H1 (cell line): ENCODE measurements at regions not wholly inside any gene's neighbourhood (a gene's known extent, or its start where the extent isn't known, plus 50 kb on each side); places are given as distances from the start of the nearest gene placed in this dataset.

Experiments used
- CTCF ChIA-PET: fragments of 300-600 bp; sonication (Branson Sonifier 250); formaldehyde crosslinking; loops from one replicate; lab custom pipeline; 2021; ENCODE audit not compliant: partially characterized antibody; lab: Charles Lee
- POLR2A ChIA-PET: fragments of 300-600 bp; sonication (Branson Sonifier 250); formaldehyde crosslinking; loops from one replicate; lab custom pipeline; 2021; ENCODE audit warnings: inconsistent platforms; ENCODE audit not compliant: partially characterized antibody; lab: Charles Lee
- DNase-seq, 2 experiments: peaks; one replicate each; pipeline versions ENCODE4 v3.0.0 to v3.0.0-alpha.2; 2010 to 2022; ENCODE audit warnings: low spot score in 2 of 2, low read depth in 1 of 2, mixed read lengths in 1 of 2
- FAIRE-seq: peaks from 2 replicates; lab custom pipeline; 2011; peaks lifted over from hg19 to GRCh38; lab: Jason Lieb, UNC
- H2AFZ ChIP-seq: 2 replicates; pipeline ENCODE4 v1.8.1; 2012; ENCODE audit warnings: low read length, inconsistent platforms
- H2AK5ac ChIP-seq: 2 replicates; pipeline ENCODE4 v1.6.1; 2013; ENCODE audit warnings: low read depth, low read length
- H2BK120ac ChIP-seq: replicated peaks from 2 replicates; pipeline ENCODE3; 2013; ENCODE audit warnings: low read depth, low read length, inconsistent platforms
- H2BK12ac ChIP-seq: 2 replicates; pipeline ENCODE4 v1.6.1; 2013; ENCODE audit warnings: low read depth, low read length
- H2BK15ac ChIP-seq: 2 replicates; pipeline ENCODE4 v1.6.1; 2013; ENCODE audit warnings: low read length
- H2BK20ac ChIP-seq: 2 replicates; pipeline ENCODE4 v1.6.1; 2013; ENCODE audit warnings: low read length
- H2BK5ac ChIP-seq: 2 replicates; pipeline ENCODE4 v1.6.1; 2013; ENCODE audit warnings: low read depth, low read length
- H3K14ac ChIP-seq: 2 replicates; pipeline ENCODE4 v1.6.1; 2013; ENCODE audit warnings: inconsistent platforms; ENCODE audit not compliant: insufficient read length
- H3K18ac ChIP-seq: 2 replicates; pipeline ENCODE4 v1.6.1; 2013; ENCODE audit warnings: low read length; ENCODE audit errors: extremely low read depth
- H3K23ac ChIP-seq: 2 replicates; pipeline ENCODE4 v1.6.1; 2013; ENCODE audit warnings: inconsistent platforms; ENCODE audit not compliant: insufficient read length
- H3K23me2 ChIP-seq: 2 replicates; pipeline ENCODE4 v1.6.1; 2013; ENCODE audit warnings: low read depth, low read length
- H3K27ac ChIP-seq: 2 replicates; pipeline ENCODE4 v1.6.1; 2011; ENCODE audit warnings: low read depth, low read length, inconsistent platforms
- H3K27me3 ChIP-seq, 4 experiments: replicated peaks in 1 of 4; 1 replicate in 1 of 4; 2 replicates in 3 of 4; pipeline versions ENCODE4 v1.6.1 to v1.8.1; 2011 to 2013; ENCODE audit warnings: low read length in 3 of 4, mild to moderate bottlenecking in 3 of 4, inconsistent platforms in 2 of 4, mixed read lengths in 2 of 4, moderate library complexity in 1 of 4; ENCODE audit not compliant: control insufficient read depth in 3 of 4, insufficient read depth in 3 of 4; ENCODE audit errors: extremely low read depth in 1 of 4
- H3K36me3 ChIP-seq, 4 experiments: 2 replicates each; pipeline versions ENCODE4 v1.6.1 to v1.8.1; 2011 to 2013; ENCODE audit warnings: mild to moderate bottlenecking in 4 of 4, low read length in 3 of 4, moderate library complexity in 2 of 4, control low read depth in 1 of 4, inconsistent platforms in 1 of 4; ENCODE audit not compliant: insufficient read depth in 4 of 4, control insufficient read depth in 2 of 4
- H3K4ac ChIP-seq: replicated peaks from 2 replicates; pipeline ENCODE3; 2013; ENCODE audit warnings: low read length, low read depth, mixed read lengths, inconsistent platforms; ENCODE audit not compliant: insufficient read length
- H3K4me1 ChIP-seq, 4 experiments: replicated peaks in 1 of 4; 1 replicate in 1 of 4; 2 replicates in 3 of 4; pipeline versions ENCODE4 v1.6.1 to v1.8.1; 2011 to 2013; ENCODE audit warnings: low read length in 3 of 4, inconsistent platforms in 2 of 4, mixed read lengths in 1 of 4; ENCODE audit not compliant: insufficient read depth in 4 of 4, control insufficient read depth in 3 of 4
- H3K4me2 ChIP-seq, 2 experiments: 2 replicates each; pipeline versions ENCODE4 v1.6.1 to v1.8.1; 2011 to 2013; ENCODE audit warnings: low read depth in 2 of 2, low read length in 2 of 2, control low read depth in 1 of 2, inconsistent platforms in 1 of 2, mild to moderate bottlenecking in 1 of 2; ENCODE audit not compliant: insufficient read depth in 1 of 2
- H3K4me3 ChIP-seq, 4 experiments: fragments of 200-600, 300-600 bp in 1 of 4; sonication (generic), shearing (Covaris generic), sonication (Bioruptor Twin) in 1 of 4; 2 replicates each; pipeline versions ENCODE4 v1.5.1 to v1.8.1; 2011 to 2016; ENCODE audit warnings: low read length in 4 of 4, low read depth in 3 of 4, control low read depth in 2 of 4, inconsistent platforms in 2 of 4, mild to moderate bottlenecking in 2 of 4, mixed read lengths in 1 of 4, moderate library complexity in 1 of 4; ENCODE audit not compliant: insufficient read depth in 2 of 4; ENCODE audit errors: extremely low read depth in 1 of 4
- H3K56ac ChIP-seq: replicated peaks from 2 replicates; pipeline ENCODE3; 2013; ENCODE audit warnings: low read depth, mild to moderate bottlenecking, mixed read lengths, low read length, inconsistent platforms; ENCODE audit not compliant: insufficient read length
- H3K79me1 ChIP-seq: 2 replicates; pipeline ENCODE4 v1.6.1; 2013; ENCODE audit warnings: low read depth, low read length, control low read depth
- H3K79me2 ChIP-seq, 2 experiments: 2 replicates each; pipeline versions ENCODE4 v1.6.1 to v1.8.1; 2012 to 2013; ENCODE audit warnings: low read length in 2 of 2, mild to moderate bottlenecking in 2 of 2, inconsistent platforms in 1 of 2; ENCODE audit not compliant: insufficient read depth in 2 of 2, control insufficient read depth in 1 of 2
- H3K9ac ChIP-seq, 4 experiments: replicated peaks in 1 of 4; 1 replicate in 1 of 4; 2 replicates in 3 of 4; pipeline versions ENCODE4 v1.6.1 to v1.8.1; 2011 to 2013; ENCODE audit warnings: low read depth in 3 of 4, low read length in 3 of 4, control low read depth in 2 of 4, mild to moderate bottlenecking in 2 of 4, moderate library complexity in 2 of 4, inconsistent platforms in 1 of 4; ENCODE audit errors: extremely low read depth in 1 of 4
- H3K9me3 ChIP-seq, 2 experiments: 2 replicates each; pipeline versions ENCODE4 v1.6.1 to v1.8.1; 2012 to 2013; ENCODE audit warnings: mild to moderate bottlenecking in 2 of 2, moderate library complexity in 2 of 2, control low read depth in 1 of 2, inconsistent platforms in 1 of 2, low read depth in 1 of 2, low read length in 1 of 2, mixed read lengths in 1 of 2; ENCODE audit not compliant: insufficient read depth in 2 of 2
- H4K20me1 ChIP-seq, 2 experiments: replicated peaks in 1 of 2; 2 replicates each; pipeline versions ENCODE3 to v1.8.1; 2011 to 2013; ENCODE audit warnings: inconsistent platforms in 2 of 2, low read length in 2 of 2, mild to moderate bottlenecking in 1 of 2; ENCODE audit not compliant: insufficient read depth in 2 of 2, control insufficient read depth in 1 of 2
- H4K5ac ChIP-seq: 2 replicates; pipeline ENCODE4 v1.6.1; 2013; ENCODE audit warnings: low read length, low read depth, mixed read lengths, inconsistent platforms; ENCODE audit not compliant: insufficient read length
- H4K8ac ChIP-seq: 2 replicates; pipeline ENCODE4 v1.8.0; 2013; ENCODE audit warnings: mild to moderate bottlenecking, moderate library complexity, low read length, inconsistent platforms; ENCODE audit not compliant: insufficient read depth; ENCODE audit errors: extremely low read depth
- H4K91ac ChIP-seq: replicated peaks from 2 replicates; pipeline ENCODE3; 2013; ENCODE audit warnings: low read length, mixed read lengths, inconsistent platforms; ENCODE audit not compliant: insufficient read length
- SP1 ChIP-seq: IDR thresholded peaks from 2 replicates; pipeline ENCODE4 v1.6.1; 2011; ENCODE audit warnings: low read depth, low read length
- YY1 ChIP-seq: IDR thresholded peaks from 2 replicates; pipeline ENCODE4 v1.6.1; 2011; ENCODE audit warnings: low read depth, mild to moderate bottlenecking, low read length
- WGBS, 2 experiments: shearing (Covaris generic) in 1 of 2; methylation state at CpG; one replicate each; pipeline versions ENCODE4 v1.1.6 to v1.1.7; 2013 to 2015; ENCODE audit warnings: low lambda C conversion rate in 2 of 2, mixed read lengths in 2 of 2, inconsistent platforms in 1 of 2, low coverage in 1 of 2, missing lambda C conversion rate in 1 of 2; ENCODE audit not compliant: insufficient replicate concordance in 2 of 2, insufficient coverage in 1 of 2, insufficient read length in 1 of 2; ENCODE audit errors: extremely low coverage in 1 of 2, missing lambda C conversion rate in 1 of 2; 5-methylcytosine and 5-hydroxymethylcytosine counted together

GRCh38 chr5:134467231-134467630, 55.5 kb upstream of the CDKN2AIPNL start:
- no peak overlapping the region for H3K23ac ChIP-seq
- H3K27me3 ChIP-seq: no peaks in the 10 kb centered on the region
- no peak overlapping the region for H2AFZ ChIP-seq
- no peaks in the 10 kb centered on the region for H3K36me3 ChIP-seq
- no peak overlapping the region for H2AK5ac ChIP-seq
- POLR2A ChIA-PET: interaction anchor here (0.9 to 5.3 kb wide), 27 partner anchors 9 to 291 kb away, joined by 3 to 69 read pairs (median 6); partner anchors contain the start of genes CDKN2AIPNL, JADE2 and UBE2B
- H3K79me2 ChIP-seq: no peaks in the 10 kb centered on the region
- H3K18ac ChIP-seq: peak overlapping the region; percentile 86; the same call in 1 of the 2 replicates
- no peak for TF ChIP-seq SP1
- 0 out of 2 replicates have a peak, but pooled peaks have one; percentile 0 for TF ChIP-seq YY1
- DNase-seq: no peak
- no peak overlapping the region for H2BK120ac ChIP-seq
- H4K8ac ChIP-seq: no peak overlapping the region
- H2BK20ac ChIP-seq: no peak overlapping the region
- 0 out of 2 replicates have a peak overlapping the region, but pooled peaks have one; percentile 94 for H2BK12ac ChIP-seq
- H3K79me1 ChIP-seq: no peaks in the 10 kb centered on the region
- H3K9me3 ChIP-seq: no peaks in the 10 kb centered on the region
- H3K4me3 ChIP-seq: peak overlapping the region in 1 of 4 experiments; percentile 70; a peak in 4 of 8 replicates
- peaks cover 10% of the 10 kb centered on the region; the same call in 1 of the 2 replicates for H3K23me2 ChIP-seq
- no peak overlapping the region for H4K5ac ChIP-seq
- 84% methylated on average over 6 of the region's 6 CpGs; no CpG with 5 or more reads in 1 of the 2 experiments for WGBS, 2 experiments
- no peak overlapping the region for H3K56ac ChIP-seq
- peaks cover 2 to 19% (median 5%) of the 10 kb centered on the region in 4 experiments for H3K4me1 ChIP-seq
- no peak for FAIRE-seq
- H3K14ac ChIP-seq: no peak overlapping the region
- H4K20me1 ChIP-seq: no peaks in the 10 kb centered on the region
- no peak overlapping the region for H4K91ac ChIP-seq
- peak overlapping the region; percentile 61; the same call in 1 of the 2 replicates for H2BK15ac ChIP-seq
- H3K4me2 ChIP-seq: peak overlapping the region; percentile 90
- 0 out of 2 replicates have a peak overlapping the region, but pooled peaks have one; percentile 35 for H3K27ac ChIP-seq
- no peak overlapping the region for H3K9ac ChIP-seq
- no peak overlapping the region for H3K4ac ChIP-seq
- CTCF ChIA-PET: interaction anchor here (0.6 to 5.1 kb wide), 18 partner anchors 9 to 120 kb away, joined by 3 to 36 read pairs (median 8); partner anchors contain the start of genes CDKN2AIPNL and JADE2
- peak overlapping the region; percentile 82 for H2BK5ac ChIP-seq
